ENCODE measurements at regions not wholly inside any gene's neighbourhood (a gene's known extent, or its start where the extent isn't known, plus 50 kb on each side); places are given as distances from the start of the nearest gene placed in this dataset.

DNA sequence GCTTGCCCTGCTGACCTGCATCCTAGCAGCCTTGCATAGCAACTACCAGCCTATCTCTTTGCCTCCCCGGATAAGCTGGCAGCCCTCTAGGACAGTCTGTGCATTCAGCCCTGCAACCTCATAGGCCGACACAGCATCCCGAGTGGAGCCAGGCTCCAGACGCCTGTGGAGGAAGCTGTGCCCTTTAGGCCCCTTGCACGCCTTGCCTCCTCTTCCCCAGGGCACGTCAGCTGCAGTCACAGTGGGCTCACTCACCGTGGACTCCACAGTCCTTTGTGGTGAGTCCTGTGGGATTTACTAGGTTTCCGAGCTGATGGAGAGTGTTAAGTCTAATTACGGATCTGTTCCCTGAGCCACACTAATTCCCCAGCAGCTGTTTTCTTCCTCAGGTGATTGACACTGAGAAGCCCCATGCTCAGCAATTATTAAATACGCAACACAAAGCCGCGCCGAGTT is 540.0 kb downstream of the TCERG1L start:
- H3K9me3 Mint-ChIP-seq: peaks cover 6% of the 10 kb centered on the region

GRCh38 chr10:130772056-130772455 is 539.5 kb downstream of the TCERG1L start:
- ChIA-PET POLR2A (no interaction called here), CTCF (no interaction called here)
- no peak overlapping the region for H3K4me3 Mint-ChIP-seq
- H3K36me3 Mint-ChIP-seq: no peaks in the 10 kb centered on the region
- H3K27me3 Mint-ChIP-seq: no peaks in the 10 kb centered on the region
- H3K4me1 Mint-ChIP-seq (ENCODE audit: low read depth): no peaks in the 10 kb centered on the region
- peaks cover 6% of the 10 kb centered on the region for H3K9me3 Mint-ChIP-seq
- H3K27ac Mint-ChIP-seq: no peak overlapping the region
- no peak for DNase-seq
- intact Hi-C loops (cut with micrococcal nuclease): no loop called here

More for the DNA sequence above, 540.0 kb downstream of the TCERG1L start:
- ChIA-PET POLR2A (no interaction called here), CTCF (no interaction called here)
- intact Hi-C loops (cut with micrococcal nuclease): no loop called here
- H3K27me3 Mint-ChIP-seq: no peaks in the 10 kb centered on the region
- no peak for DNase-seq
- H3K4me3 Mint-ChIP-seq: no peak overlapping the region
- H3K4me1 Mint-ChIP-seq (ENCODE audit: low read depth): no peaks in the 10 kb centered on the region
- H3K27ac Mint-ChIP-seq: no peak overlapping the region
- no peaks in the 10 kb centered on the region for H3K36me3 Mint-ChIP-seq

DNA sequence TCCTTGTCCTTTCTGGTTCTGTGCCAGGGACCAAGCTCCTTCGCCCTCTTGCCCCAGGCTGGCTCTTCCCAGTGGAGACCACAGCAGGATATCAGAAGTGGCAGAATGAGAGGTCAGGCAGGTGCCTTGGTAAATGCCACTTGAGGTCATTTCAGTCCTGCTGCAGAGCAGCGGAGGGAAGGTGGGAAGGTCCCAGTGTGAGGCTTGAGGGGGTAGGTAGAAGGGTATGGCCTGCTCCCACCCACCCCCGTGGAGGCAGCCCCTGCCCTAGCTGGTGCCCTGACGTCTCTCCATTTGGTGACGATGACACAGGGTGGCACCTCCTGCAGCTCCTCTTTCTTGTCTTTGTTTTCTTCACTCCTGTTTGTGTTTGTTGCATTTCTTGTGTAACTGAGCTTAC is 538.8 kb downstream of the TCERG1L start:
- DNase-seq: no peak
- Mint-ChIP-seq H3K4me1 (ENCODE audit: low read depth) (no peaks in the 10 kb centered on the region), H3K9me3 (peaks cover 6% of the 10 kb centered on the region), H3K27ac (no peak overlapping the region), H3K27me3 (no peaks in the 10 kb centered on the region), H3K4me3 (no peak overlapping the region), H3K36me3 (no peaks in the 10 kb centered on the region)
- ChIA-PET CTCF (no interaction called here), POLR2A (no interaction called here)
- intact Hi-C loops (cut with micrococcal nuclease): no loop called here

DNA sequence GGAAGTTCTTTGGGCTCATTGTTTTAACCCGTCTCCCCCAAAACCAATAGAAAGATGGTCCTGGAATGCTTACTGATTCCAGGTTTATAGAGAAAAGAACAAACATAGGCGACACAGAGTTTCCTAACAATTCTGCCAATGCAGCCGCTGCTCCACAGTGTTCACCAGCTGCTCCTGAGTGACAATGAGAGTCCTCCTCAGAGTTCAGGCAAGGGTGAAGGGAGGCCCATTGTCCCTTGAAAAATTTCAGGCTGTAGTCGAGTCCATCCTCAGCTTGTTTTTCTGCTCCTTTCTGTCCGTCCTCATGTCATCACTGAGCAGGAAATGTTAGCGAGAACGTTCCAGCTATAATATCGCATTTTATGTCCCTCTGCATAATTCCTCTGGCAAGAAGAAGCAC is 537.6 kb downstream of the TCERG1L start:
- Mint-ChIP-seq H3K4me3 (no peak overlapping the region), H3K27ac (no peak overlapping the region), H3K4me1 (ENCODE audit: low read depth) (no peaks in the 10 kb centered on the region), H3K36me3 (no peaks in the 10 kb centered on the region), H3K27me3 (no peaks in the 10 kb centered on the region), H3K9me3 (no peaks in the 10 kb centered on the region)
- ChIA-PET POLR2A (no interaction called here), CTCF (no interaction called here)
- intact Hi-C loops (cut with micrococcal nuclease): no loop called here
- no peak for DNase-seq

DNA sequence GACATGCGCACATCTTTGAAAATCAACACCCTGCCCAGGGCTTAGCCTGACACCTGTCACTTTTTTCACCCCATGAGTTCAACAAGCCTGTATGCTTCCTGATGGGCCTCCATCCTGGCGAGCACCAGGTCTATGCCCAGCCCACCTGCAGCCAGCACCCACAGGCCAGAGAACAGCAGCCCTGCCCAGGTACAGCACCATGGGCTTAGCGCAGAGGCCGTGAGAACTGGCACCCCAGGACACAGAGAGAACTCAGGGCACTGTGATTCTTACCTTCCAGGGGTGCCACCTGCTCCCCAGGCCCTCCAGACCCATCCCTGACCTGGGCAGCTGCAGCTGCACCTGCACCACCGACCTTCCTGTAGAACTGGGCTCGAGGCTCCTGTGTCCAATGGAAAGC is 536.6 kb downstream of the TCERG1L start:
- no peaks in the 10 kb centered on the region for H3K36me3 Mint-ChIP-seq
- CTCF ChIA-PET: no interaction called here
- no peaks in the 10 kb centered on the region for H3K27me3 Mint-ChIP-seq

GRCh38 chr10:130775311-130775710 is 536.2 kb downstream of the TCERG1L start:
- Mint-ChIP-seq H3K27me3 (no peaks in the 10 kb centered on the region), H3K4me3 (no peak overlapping the region), H3K9me3 (no peaks in the 10 kb centered on the region), H3K4me1 (ENCODE audit: low read depth) (no peaks in the 10 kb centered on the region), H3K27ac (no peak overlapping the region), H3K36me3 (no peaks in the 10 kb centered on the region)
- no peak for DNase-seq
- POLR2A ChIA-PET: no interaction called here
- CTCF ChIA-PET: no interaction called here
- intact Hi-C loops (cut with micrococcal nuclease): no loop called here

More for the DNA sequence above, 536.6 kb downstream of the TCERG1L start:
- no peak overlapping the region for H3K27ac Mint-ChIP-seq
- no peak for DNase-seq
- no peak overlapping the region for H3K4me3 Mint-ChIP-seq
- no peaks in the 10 kb centered on the region for H3K9me3 Mint-ChIP-seq
- POLR2A ChIA-PET: no interaction called here
- H3K4me1 Mint-ChIP-seq (ENCODE audit: low read depth): no peaks in the 10 kb centered on the region
- intact Hi-C loops (cut with micrococcal nuclease): no loop called here

DNA sequence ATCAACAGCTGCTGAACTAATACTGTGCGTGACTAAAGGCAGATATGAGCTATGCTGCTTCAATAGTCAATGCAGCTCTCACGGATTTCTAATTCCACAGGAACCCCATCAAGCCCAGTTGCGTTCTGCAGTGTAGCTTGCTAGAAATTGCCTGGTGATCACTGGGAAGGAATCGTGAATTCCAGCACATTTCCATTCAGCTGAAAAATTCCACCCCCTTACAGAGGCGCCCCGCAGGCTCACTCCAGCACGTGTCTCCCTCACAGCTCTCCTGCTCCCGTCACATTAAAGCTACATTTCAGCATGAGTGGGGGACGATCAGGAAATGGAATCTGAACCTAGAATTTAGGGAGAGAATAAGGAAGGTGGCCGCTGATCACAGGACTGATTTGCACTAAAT is 534.8 kb downstream of the TCERG1L start:
- H3K4me1 Mint-ChIP-seq (ENCODE audit: low read depth): no peaks in the 10 kb centered on the region
- H3K27ac Mint-ChIP-seq: no peak overlapping the region
- H3K27me3 Mint-ChIP-seq: no peaks in the 10 kb centered on the region
- ChIA-PET POLR2A (no interaction called here), CTCF (no interaction called here)
- intact Hi-C loops (cut with micrococcal nuclease): no loop called here
- no peak for DNase-seq
- no peak overlapping the region for H3K4me3 Mint-ChIP-seq
- H3K9me3 Mint-ChIP-seq: no peaks in the 10 kb centered on the region
- no peaks in the 10 kb centered on the region for H3K36me3 Mint-ChIP-seq

GRCh38 chr10:130777507-130778165 is 533.9 kb downstream of the TCERG1L start:
- no peaks in the 10 kb centered on the region for H3K4me1 Mint-ChIP-seq (ENCODE audit: low read depth)
- intact Hi-C loops (cut with micrococcal nuclease): no loop called here
- H3K36me3 Mint-ChIP-seq: no peaks in the 10 kb centered on the region
- no peaks in the 10 kb centered on the region for H3K27me3 Mint-ChIP-seq
- H3K27ac Mint-ChIP-seq: no peak overlapping the region
- POLR2A ChIA-PET: no interaction called here
- no peak for DNase-seq
- H3K4me3 Mint-ChIP-seq: no peak overlapping the region
- CTCF ChIA-PET: no interaction called here
- H3K9me3 Mint-ChIP-seq: no peaks in the 10 kb centered on the region

DNA sequence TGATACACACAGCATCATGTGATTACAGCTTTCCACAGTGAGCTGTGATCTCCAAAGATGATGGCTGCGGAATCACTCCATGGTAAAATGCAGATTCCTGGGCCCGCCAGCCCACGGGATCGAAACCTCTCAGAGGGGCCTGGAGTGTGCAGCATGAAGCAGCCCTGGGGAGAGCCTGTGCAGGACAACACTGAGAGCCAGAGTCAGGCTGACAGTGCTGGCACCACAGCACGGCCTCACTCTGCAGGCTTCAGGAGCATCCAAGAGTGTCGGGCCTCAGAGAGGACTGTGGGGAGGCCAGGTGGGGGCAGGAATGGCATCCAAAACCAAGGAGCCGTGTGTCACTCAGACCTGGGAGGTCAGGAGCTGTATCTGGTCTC is 533.4 kb downstream of the TCERG1L start:
- Mint-ChIP-seq H3K27ac (no peak overlapping the region), H3K4me1 (ENCODE audit: low read depth) (no peaks in the 10 kb centered on the region), H3K4me3 (no peak overlapping the region), H3K9me3 (no peaks in the 10 kb centered on the region), H3K36me3 (no peaks in the 10 kb centered on the region), H3K27me3 (no peaks in the 10 kb centered on the region)
- no peak for DNase-seq
- CTCF ChIA-PET: no interaction called here
- POLR2A ChIA-PET: no interaction called here
- intact Hi-C loops (cut with micrococcal nuclease): no loop called here

DNA sequence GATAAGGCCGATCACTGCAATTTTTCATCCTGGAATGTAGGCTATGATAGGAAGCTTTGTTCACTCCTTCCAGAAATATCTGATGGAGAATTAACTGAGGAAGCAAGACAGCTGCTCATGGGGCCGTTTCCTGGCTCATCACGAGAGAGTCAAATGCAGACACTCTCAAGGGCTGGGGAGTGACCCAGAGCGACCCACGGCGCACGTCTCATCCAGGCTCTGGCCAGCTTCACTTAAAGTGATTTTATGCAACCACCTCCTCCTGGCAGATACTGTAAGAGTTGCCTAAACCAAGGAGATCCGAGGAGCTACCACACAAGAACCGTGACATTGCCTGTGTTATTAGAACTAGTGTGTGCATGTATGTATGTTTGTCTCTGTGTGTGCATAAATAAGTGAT is 530.8 kb downstream of the TCERG1L start:
- intact Hi-C loops (cut with micrococcal nuclease): no loop called here
- ChIA-PET POLR2A (no interaction called here), CTCF (no interaction called here)
- DNase-seq: no peak
- Mint-ChIP-seq H3K4me1 (ENCODE audit: low read depth) (no peaks in the 10 kb centered on the region), H3K9me3 (no peaks in the 10 kb centered on the region), H3K27ac (no peak overlapping the region), H3K27me3 (no peaks in the 10 kb centered on the region), H3K4me3 (no peak overlapping the region), H3K36me3 (no peaks in the 10 kb centered on the region)

GRCh38 chr10:130781206-130781605 is 530.3 kb downstream of the TCERG1L start:
- intact Hi-C loops (cut with micrococcal nuclease): no loop called here

DNA sequence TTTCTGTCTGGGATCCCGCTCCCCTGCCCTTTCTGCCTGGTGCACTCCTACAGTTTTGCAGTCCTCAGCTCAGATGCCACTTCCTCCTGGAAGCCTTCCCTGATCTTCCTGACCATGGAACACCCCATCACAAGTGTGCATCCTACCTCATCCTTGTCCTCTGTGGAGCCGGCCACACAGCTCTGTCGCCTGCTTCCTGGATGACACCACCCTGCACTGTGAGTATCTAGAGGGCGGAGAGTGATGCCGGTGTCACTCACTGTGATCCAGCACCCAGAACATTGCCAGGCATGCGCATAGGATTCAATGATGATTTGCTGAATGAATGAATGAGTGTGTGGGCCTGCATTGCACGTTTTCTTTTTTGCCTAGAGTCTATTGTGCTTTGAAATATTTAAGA is 529.9 kb downstream of the TCERG1L start:
- no peak overlapping the region for H3K4me3 Mint-ChIP-seq
- no peaks in the 10 kb centered on the region for H3K36me3 Mint-ChIP-seq
- DNase-seq: no peak
- intact Hi-C loops (cut with micrococcal nuclease): no loop called here
- ChIA-PET POLR2A (no interaction called here), CTCF (no interaction called here)
- no peaks in the 10 kb centered on the region for H3K9me3 Mint-ChIP-seq
- H3K27me3 Mint-ChIP-seq: no peaks in the 10 kb centered on the region
- no peaks in the 10 kb centered on the region for H3K4me1 Mint-ChIP-seq (ENCODE audit: low read depth)
- H3K27ac Mint-ChIP-seq: no peak overlapping the region

More at GRCh38 chr10:130781206-130781605, 530.3 kb downstream of the TCERG1L start:
- Mint-ChIP-seq H3K27me3 (no peaks in the 10 kb centered on the region), H3K27ac (no peak overlapping the region), H3K36me3 (no peaks in the 10 kb centered on the region), H3K4me3 (no peak overlapping the region), H3K4me1 (ENCODE audit: low read depth) (no peaks in the 10 kb centered on the region), H3K9me3 (no peaks in the 10 kb centered on the region)
- POLR2A ChIA-PET: no interaction called here
- CTCF ChIA-PET: no interaction called here
- no peak for DNase-seq

- intact Hi-C loops (cut with micrococcal nuclease): no loop called here
- no peaks in the 10 kb centered on the region for H3K9me3 Mint-ChIP-seq
- H3K27ac Mint-ChIP-seq: no peak overlapping the region
- H3K36me3 Mint-ChIP-seq: no peaks in the 10 kb centered on the region
- H3K4me1 Mint-ChIP-seq (ENCODE audit: low read depth): no peaks in the 10 kb centered on the region
- DNase-seq: no peak
- ChIA-PET CTCF (no interaction called here), POLR2A (no interaction called here)
- no peaks in the 10 kb centered on the region for H3K27me3 Mint-ChIP-seq
- H3K4me3 Mint-ChIP-seq: no peak overlapping the region
These were observed 529.1 kb downstream of the TCERG1L start for GRCh38 chr10:130782467-130782866.

DNA sequence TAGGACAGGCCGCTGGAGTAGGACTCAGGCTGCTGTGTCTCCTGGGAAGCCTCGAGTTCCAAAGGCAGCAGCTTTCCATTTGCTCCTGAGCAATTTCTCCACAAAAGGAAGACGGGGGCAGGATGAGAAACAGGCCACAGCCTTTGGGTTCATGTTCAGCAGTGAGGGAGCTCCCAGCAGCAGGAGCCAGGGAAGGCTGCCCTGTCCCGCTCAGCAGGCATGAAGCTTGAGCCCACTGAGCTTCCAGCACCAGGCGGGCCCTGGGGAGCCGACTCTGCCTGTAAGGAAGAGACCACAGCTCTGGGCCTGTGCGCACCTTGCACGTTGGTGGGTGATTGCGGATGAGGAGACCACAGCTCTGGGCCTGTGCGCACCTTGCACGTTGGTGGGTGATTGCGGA is 527.2 kb downstream of the TCERG1L start:
- H3K4me1 Mint-ChIP-seq (ENCODE audit: low read depth): no peaks in the 10 kb centered on the region
- intact Hi-C loops (cut with micrococcal nuclease): no loop called here
- no peak overlapping the region for H3K27ac Mint-ChIP-seq
- H3K27me3 Mint-ChIP-seq: no peaks in the 10 kb centered on the region
- H3K9me3 Mint-ChIP-seq: no peaks in the 10 kb centered on the region
- ChIA-PET CTCF (no interaction called here), POLR2A (no interaction called here)
- H3K36me3 Mint-ChIP-seq: no peaks in the 10 kb centered on the region
- no peak for DNase-seq
- no peak overlapping the region for H3K4me3 Mint-ChIP-seq
